ENCODE measurements at regions not wholly inside any gene's neighbourhood (a gene's known extent, or its start where the extent isn't known, plus 50 kb on each side); places are given as distances from the start of the nearest gene placed in this dataset.

DNA sequence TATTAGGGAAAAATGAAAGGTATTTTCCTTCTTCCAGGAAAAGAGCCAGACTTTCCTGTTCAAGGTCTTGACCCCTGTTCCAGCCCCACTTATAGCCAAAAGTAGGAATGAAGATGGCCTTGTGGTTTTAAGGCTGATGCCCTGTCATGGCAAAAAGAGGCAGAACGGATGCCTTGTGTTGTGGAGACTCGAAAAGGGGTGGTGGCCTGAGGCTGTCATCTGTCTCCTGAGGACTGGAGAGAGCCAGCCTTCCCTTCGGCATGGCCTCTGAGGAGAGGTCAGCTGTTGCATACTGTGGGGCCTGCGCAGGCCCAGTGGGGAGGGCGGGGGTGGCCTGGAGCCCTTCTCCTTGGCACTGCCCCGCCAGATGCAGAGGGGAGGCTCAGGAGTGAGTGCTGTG is 166.0 kb upstream of the EEPD1 start:
- no peak overlapping the region for H2AFZ ChIP-seq (ENCODE audit: control insufficient read depth, low read depth, low read length)
- H3K27me3 ChIP-seq (replicated peaks in 1 of 2; ENCODE audit: control insufficient read depth in 2 of 2, insufficient read depth in 2 of 2, low read length in 1 of 2): peaks cover 0 to 3% of the 10 kb centered on the region in 2 experiments; a peak in 1 of 4 replicates
- no peak for DNase-seq (ENCODE audit: low read depth, low spot score)
- ChIA-PET RAD21 (ENCODE audit: unreplicated experiment) (interaction anchor here (2.6 to 4.3 kb wide), 3 partner anchors 303 to 331 kb away, joined by 8 to 34 read pairs (median 33); no protein-coding TSS in a partner anchor), SMC1A (ENCODE audit: uncharacterized antibody, unreplicated experiment) (interaction anchor here (0.8 to 4.2 kb wide), 5 partner anchors 34 to 395 kb away, joined by 3 to 51 read pairs (median 6); no protein-coding TSS in a partner anchor), CTCF (interaction anchor here (1.3 to 4.5 kb wide), 4 partner anchors 43 to 331 kb away, joined by 3 to 86 read pairs (median 28); no protein-coding TSS in a partner anchor), POLR2A (no interaction called here)
- no peaks in the 10 kb centered on the region for H3K9me3 ChIP-seq (replicated peaks; ENCODE audit: control insufficient read depth, insufficient read depth, low read length)
- H3K4me1 ChIP-seq (ENCODE audit: control insufficient read depth, insufficient read depth, low read length): no peaks in the 10 kb centered on the region
- H3K4me3 ChIP-seq: no peak overlapping the region
- FAIRE-seq: no peak
- H3K79me2 ChIP-seq (ENCODE audit: control insufficient read depth, insufficient read depth, low read length): no peaks in the 10 kb centered on the region
- in situ Hi-C loops (cut with MboI) (loop anchor here (5.0 kb wide), 1 partner anchor 305 kb away; no protein-coding TSS in a partner anchor), intact Hi-C loops (cut with micrococcal nuclease; ENCODE audit: unreplicated experiment) (loop anchor here (5.0 kb wide), 1 partner anchor 140 kb away; no protein-coding TSS in a partner anchor)
- TF ChIP-seq HDAC6 (IDR thresholded peaks at IDR 0.05; ENCODE audit: unreplicated experiment) (no peak), NFYA (IDR thresholded peaks at IDR 0.05; ENCODE audit: borderline replicate concordance, low read depth, low read length) (no peak), CBX3 (IDR thresholded peaks at IDR 0.05; ENCODE audit: borderline replicate concordance, low read depth) (no peak), POLR2AphosphoS2 (IDR thresholded peaks at IDR 0.05; ENCODE audit: low read depth, low read length) (no peak), BRCA1 (IDR thresholded peaks at IDR 0.05; ENCODE audit: low read depth, low read length) (no peak)
- H3K4me2 ChIP-seq (ENCODE audit: control insufficient read depth, insufficient read depth): no peak overlapping the region
- ATAC-seq: no peak; the same call in 2 of the 3 replicates
- H3K36me3 ChIP-seq (ENCODE audit: control insufficient read depth in 2 of 2, insufficient read depth in 2 of 2, low read length in 1 of 2): no peaks in the 10 kb centered on the region
- BruUV-seq (replicated peaks): no TSS peak
- no peaks in the 10 kb centered on the region for H4K20me1 ChIP-seq (ENCODE audit: control insufficient read depth, insufficient read depth)
- no peak overlapping the region for H3K27ac ChIP-seq (ENCODE audit: control insufficient read depth, insufficient read depth)
- WGBS (ENCODE audit: insufficient coverage, insufficient replicate concordance, low lambda C conversion rate, missing lambda C conversion rate): 26% methylated on average over 6 of the region's 6 CpGs
- no peak overlapping the region for H3K9ac ChIP-seq (ENCODE audit: control insufficient read depth, insufficient read depth, low read length)

GRCh38 chr7:35988105-35988504 is 164.9 kb upstream of the EEPD1 start:
- intact Hi-C loops (cut with micrococcal nuclease; ENCODE audit: unreplicated experiment) (loop anchor here (5.0 kb wide), 1 partner anchor 139 kb away; no protein-coding TSS in a partner anchor), in situ Hi-C loops (cut with MboI) (loop anchor here (5.0 kb wide), 1 partner anchor 304 kb away; no protein-coding TSS in a partner anchor)
- H2AFZ ChIP-seq (ENCODE audit: control insufficient read depth, low read depth, low read length): no peak overlapping the region
- H3K4me1 ChIP-seq (ENCODE audit: control insufficient read depth, insufficient read depth, low read length): no peaks in the 10 kb centered on the region
- no peak overlapping the region for H3K4me2 ChIP-seq (ENCODE audit: control insufficient read depth, insufficient read depth)
- ChIA-PET CTCF (interaction anchor here (1.4 kb wide), 1 partner anchor 302 kb away, joined by 3 read pairs; no protein-coding TSS in a partner anchor), RAD21 (ENCODE audit: unreplicated experiment) (no interaction called here), SMC1A (ENCODE audit: uncharacterized antibody, unreplicated experiment) (interaction anchor here (1.5 kb wide), 1 partner anchor 305 kb away, joined by 4 read pairs; no protein-coding TSS in a partner anchor), POLR2A (no interaction called here)
- H4K20me1 ChIP-seq (ENCODE audit: control insufficient read depth, insufficient read depth): no peaks in the 10 kb centered on the region
- no peaks in the 10 kb centered on the region for H3K79me2 ChIP-seq (ENCODE audit: control insufficient read depth, insufficient read depth, low read length)
- no peak for FAIRE-seq
- BruUV-seq (replicated peaks): no TSS peak
- no peaks in the 10 kb centered on the region for H3K9me3 ChIP-seq (replicated peaks; ENCODE audit: control insufficient read depth, insufficient read depth, low read length)
- H3K9ac ChIP-seq (ENCODE audit: control insufficient read depth, insufficient read depth, low read length): no peak overlapping the region
- WGBS (ENCODE audit: insufficient coverage, insufficient replicate concordance, low lambda C conversion rate, missing lambda C conversion rate): 68% methylated on average over 5 of the region's 5 CpGs
- no peaks in the 10 kb centered on the region for H3K36me3 ChIP-seq (ENCODE audit: control insufficient read depth in 2 of 2, insufficient read depth in 2 of 2, low read length in 1 of 2)
- H3K27ac ChIP-seq (ENCODE audit: control insufficient read depth, insufficient read depth): no peak overlapping the region
- DNase-seq (ENCODE audit: low read depth, low spot score): no peak
- H3K4me3 ChIP-seq: no peak overlapping the region
- peaks cover 0 to 3% of the 10 kb centered on the region in 2 experiments; a peak in 1 of 4 replicates for H3K27me3 ChIP-seq (replicated peaks in 1 of 2; ENCODE audit: control insufficient read depth in 2 of 2, insufficient read depth in 2 of 2, low read length in 1 of 2)
- no peak for ATAC-seq
- TF ChIP-seq GATAD2B (conservative IDR thresholded peaks at IDR 0.05; ENCODE audit: low read depth) (no peak), RUNX3 (IDR thresholded peaks at IDR 0.05; ENCODE audit: low read length) (no peak), CBFB (IDR thresholded peaks at IDR 0.05; ENCODE audit: low read depth) (no peak), HDAC6 (IDR thresholded peaks at IDR 0.05; ENCODE audit: unreplicated experiment) (no peak), ZSCAN29 (IDR thresholded peaks at IDR 0.05) (no peak), E2F8 (IDR thresholded peaks at IDR 0.05; ENCODE audit: low read depth, partially characterized antibody) (no peak), TCF12 (IDR thresholded peaks at IDR 0.05; ENCODE audit: low read depth, low read length) (no peak)
- TF ChIP-seq, protein P1, sequence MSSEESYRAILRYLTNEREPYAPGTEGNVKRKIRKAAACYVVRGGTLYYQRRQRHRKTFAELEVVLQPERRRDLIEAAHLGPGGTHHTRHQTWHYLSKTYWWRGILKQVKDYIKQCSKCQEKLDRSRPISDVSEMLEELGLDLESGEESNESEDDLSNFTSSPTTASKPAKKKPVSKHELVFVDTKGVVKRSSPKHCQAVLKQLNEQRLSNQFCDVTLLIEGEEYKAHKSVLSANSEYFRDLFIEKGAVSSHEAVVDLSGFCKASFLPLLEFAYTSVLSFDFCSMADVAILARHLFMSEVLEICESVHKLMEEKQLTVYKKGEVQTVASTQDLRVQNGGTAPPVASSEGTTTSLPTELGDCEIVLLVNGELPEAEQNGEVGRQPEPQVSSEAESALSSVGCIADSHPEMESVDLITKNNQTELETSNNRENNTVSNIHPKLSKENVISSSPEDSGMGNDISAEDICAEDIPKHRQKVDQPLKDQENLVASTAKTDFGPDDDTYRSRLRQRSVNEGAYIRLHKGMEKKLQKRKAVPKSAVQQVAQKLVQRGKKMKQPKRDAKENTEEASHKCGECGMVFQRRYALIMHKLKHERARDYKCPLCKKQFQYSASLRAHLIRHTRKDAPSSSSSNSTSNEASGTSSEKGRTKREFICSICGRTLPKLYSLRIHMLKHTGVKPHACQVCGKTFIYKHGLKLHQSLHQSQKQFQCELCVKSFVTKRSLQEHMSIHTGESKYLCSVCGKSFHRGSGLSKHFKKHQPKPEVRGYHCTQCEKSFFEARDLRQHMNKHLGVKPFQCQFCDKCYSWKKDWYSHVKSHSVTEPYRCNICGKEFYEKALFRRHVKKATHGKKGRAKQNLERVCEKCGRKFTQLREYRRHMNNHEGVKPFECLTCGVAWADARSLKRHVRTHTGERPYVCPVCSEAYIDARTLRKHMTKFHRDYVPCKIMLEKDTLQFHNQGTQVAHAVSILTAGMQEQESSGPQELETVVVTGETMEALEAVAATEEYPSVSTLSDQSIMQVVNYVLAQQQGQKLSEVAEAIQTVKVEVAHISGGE (CRISPR knock-in tag; IDR thresholded peaks at IDR 0.05): no peak
